Breast epithelium (tissue), 4 donors: ENCODE measurements at regions not wholly inside any gene's neighbourhood (a gene's known extent, or its start where the extent isn't known, plus 50 kb on each side); places are given as distances from the start of the nearest gene placed in this dataset.

Experiments
- DNase-seq, 2 donors: peaks; one replicate each; pipeline ENCODE4 v3.0.0-alpha.2; 2019; ENCODE audit warnings: low spot score in 2 of 2
- H3K27ac ChIP-seq, 2 donors: fragments of 200-600 bp; sonication (generic) in 1 of 2; one replicate each; pipeline ENCODE4 v1.5.1; 2016 to 2019; ENCODE audit warnings: mild to moderate bottlenecking in 1 of 2
- H3K27me3 ChIP-seq, 2 donors: fragments of 200-600 bp; sonication (generic) in 1 of 2; one replicate each; pipeline versions ENCODE4 v1.5.1 to v1.6.0; 2017 to 2019; ENCODE audit warnings: control low read depth in 1 of 2, mild to moderate bottlenecking in 1 of 2
- H3K36me3 ChIP-seq: fragments of 200-600 bp; one replicate; pipeline ENCODE4 v1.5.1; 2019
- H3K4me1 ChIP-seq, 2 donors: fragments of 200-600 bp; sonication (generic); one replicate each; pipeline ENCODE4 v1.5.1; 2016 to 2019; ENCODE audit warnings: control low read depth in 1 of 2
- H3K4me3 ChIP-seq, 3 donors: fragments of 200-600 bp; sonication (generic); 1 replicate in 2 of 3; 2 replicates in 1 of 3; pipeline ENCODE4 v1.5.1; 2016 to 2019; ENCODE audit warnings: mild to moderate bottlenecking in 3 of 3, moderate library complexity in 2 of 3
- H3K9me3 ChIP-seq, 2 donors: fragments of 200-600 bp; sonication (generic) in 1 of 2; one replicate each; pipeline ENCODE4 v1.5.1; 2016 to 2019; ENCODE audit warnings: control low read depth in 1 of 2
- CTCF ChIP-seq, 3 donors: fragments of 450-650 bp; IDR thresholded peaks; one replicate each; pipeline ENCODE4 v1.5.1; 2016 to 2017; ENCODE audit warnings: antibody characterized with exemption in 3 of 3, mild to moderate bottlenecking in 3 of 3, moderate library complexity in 3 of 3
- POLR2A ChIP-seq: fragments of 450-650 bp; IDR thresholded peaks from one replicate; pipeline ENCODE4 v1.6.1; 2016; ENCODE audit warnings: antibody characterized with exemption, mild to moderate bottlenecking, moderate library complexity
- POLR2AphosphoS5 ChIP-seq, 3 donors: sonication (generic); formaldehyde crosslinking; IDR thresholded peaks; one replicate each; pipeline ENCODE4 v1.6.1; 2017; ENCODE audit warnings: antibody characterized with exemption in 3 of 3
- intact Hi-C: fragments of 100-400 bp; cut with DNase I; formaldehyde crosslinking; loops from one replicate; pipeline ENCODE4 v1.15.1; 2023; ENCODE audit warnings: low total_unique reads

GRCh38 chr1:221430152-221430960, 311.5 kb downstream of the DUSP10 start:
- intact Hi-C loops: no loop called here
- no peak for TF ChIP-seq POLR2AphosphoS5 (IDR thresholded peaks at IDR 0.05)
- no peak for TF ChIP-seq CTCF (IDR thresholded peaks at IDR 0.05)
- no peak for TF ChIP-seq POLR2A
- H3K4me1 ChIP-seq: no peaks in the 10 kb centered on the region
- no peak overlapping the region for H3K27ac ChIP-seq
- no peaks in the 10 kb centered on the region for H3K36me3 ChIP-seq
- no peak overlapping the region for H3K4me3 ChIP-seq
- no peaks in the 10 kb centered on the region for H3K27me3 ChIP-seq
- peaks cover 7 to 13% of the 10 kb centered on the region in 2 donors for H3K9me3 ChIP-seq
- DNase-seq: no peak

GRCh38 chr1:221431068-221431651, 310.7 kb downstream of the DUSP10 start:
- H3K36me3 ChIP-seq: no peaks in the 10 kb centered on the region
- no peak overlapping the region for H3K4me3 ChIP-seq
- no peaks in the 10 kb centered on the region for H3K27me3 ChIP-seq
- H3K9me3 ChIP-seq: peaks cover 0 to 7% of the 10 kb centered on the region in 2 donors
- H3K4me1 ChIP-seq: no peaks in the 10 kb centered on the region
- no peak overlapping the region for H3K27ac ChIP-seq
- DNase-seq: no peak
- TF ChIP-seq CTCF (IDR thresholded peaks at IDR 0.05): no peak
- TF ChIP-seq POLR2AphosphoS5 (IDR thresholded peaks at IDR 0.05): no peak
- TF ChIP-seq POLR2A: no peak
- intact Hi-C loops: no loop called here

GRCh38 chr1:221431961-221432360, 309.9 kb downstream of the DUSP10 start:
- no peak for TF ChIP-seq CTCF (IDR thresholded peaks at IDR 0.05)
- no peak for TF ChIP-seq POLR2AphosphoS5 (IDR thresholded peaks at IDR 0.05)
- no peak for TF ChIP-seq POLR2A
- Histone ChIP-seq H3K27ac (no peak overlapping the region), H3K4me1 (no peaks in the 10 kb centered on the region), H3K9me3 (no peaks in the 10 kb centered on the region), H3K4me3 (no peak overlapping the region), H3K27me3 (no peaks in the 10 kb centered on the region), H3K36me3 (no peaks in the 10 kb centered on the region)
- DNase-seq: no peak
- intact Hi-C loops: no loop called here

- Histone ChIP-seq H3K27me3 (no peaks in the 10 kb centered on the region), H3K4me1 (no peaks in the 10 kb centered on the region), H3K4me3 (no peak overlapping the region), H3K27ac (no peak overlapping the region), H3K36me3 (no peaks in the 10 kb centered on the region), H3K9me3 (no peaks in the 10 kb centered on the region)
- DNase-seq: no peak
- no peak for TF ChIP-seq POLR2AphosphoS5 (IDR thresholded peaks at IDR 0.05)
- TF ChIP-seq POLR2A: no peak
- peak; percentile 75 to 92 (median 91) for TF ChIP-seq CTCF (IDR thresholded peaks at IDR 0.05)
- intact Hi-C loops: no loop called here
Measured at GRCh38 chr1:221435504-221435904, 306.4 kb downstream of the DUSP10 start.

- no peak for TF ChIP-seq POLR2A
- no peak for TF ChIP-seq POLR2AphosphoS5 (IDR thresholded peaks at IDR 0.05)
- no peak for TF ChIP-seq CTCF (IDR thresholded peaks at IDR 0.05)
- no peaks in the 10 kb centered on the region for H3K4me1 ChIP-seq
- H3K27ac ChIP-seq: no peak overlapping the region
Measured at GRCh38 chr1:221437171-221437570, 304.7 kb downstream of the DUSP10 start.

More at GRCh38 chr1:221437171-221437570, 304.7 kb downstream of the DUSP10 start:
- DNase-seq: no peak
- intact Hi-C loops: no loop called here
- Histone ChIP-seq H3K9me3 (no peaks in the 10 kb centered on the region), H3K36me3 (no peaks in the 10 kb centered on the region), H3K27me3 (no peaks in the 10 kb centered on the region), H3K4me3 (no peak overlapping the region)
